Daoy (cell line): ENCODE measurements at regions not wholly inside any gene's neighbourhood (a gene's known extent, or its start where the extent isn't known, plus 50 kb on each side); places are given as distances from the start of the nearest gene placed in this dataset.
A peak's percentile ranks its signal among the peaks of the same experiment; 100 is the strongest.
"Not testable (repeated sequence)": the region's sequence is repeated elsewhere in the genome, so short reads cannot be mapped to it uniquely, and the experiment has no call there.

Experiments
- DNase-seq: peaks from one replicate; pipeline ENCODE4 v3.0.0-alpha.2; 2015; ENCODE audit warnings: low read depth

GRCh38 chr14:106393742-106394141 is 867.4 kb downstream of the TMEM121 start:
- DNase-seq, result no peak

GRCh38 chr14:106395456-106396050 is 869.2 kb downstream of the TMEM121 start:
- DNase-seq, result peak; percentile 16

- peak; percentile 29 for DNase-seq
Observed at GRCh38 chr14:106396999-106397398, 870.6 kb downstream of the TMEM121 start.

GRCh38 chr14:106398931-106399331 is 872.5 kb downstream of the TMEM121 start:
- DNase-seq, result peak; percentile 85

GRCh38 chr14:106401316-106401715 is 874.9 kb downstream of the TMEM121 start:
- DNase-seq, result peak; percentile 82

DNA sequence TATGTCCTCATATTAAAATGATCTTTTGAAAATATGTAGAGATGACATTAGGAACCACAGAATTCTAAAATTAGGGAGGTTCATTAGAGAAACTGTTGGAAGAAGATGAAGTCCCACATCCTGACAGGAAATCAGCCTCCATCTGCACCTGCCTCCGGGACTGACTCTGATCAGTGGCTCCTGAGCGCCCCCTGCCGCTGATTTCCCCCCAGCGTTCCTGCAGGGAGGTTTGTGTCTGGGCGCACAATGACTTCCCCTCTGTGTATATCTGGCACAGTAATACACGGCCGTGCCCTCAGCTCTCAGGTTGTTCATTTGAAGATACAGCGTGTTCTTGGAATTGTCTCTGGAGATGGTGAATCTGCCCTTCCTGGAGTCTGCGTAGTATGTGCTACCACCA is 883.8 kb downstream of the TMEM121 start:
- not testable (repeated sequence) for DNase-seq

- DNase-seq, result no peak
Observed at GRCh38 chr14:106414464-106414863, 888.1 kb downstream of the TMEM121 start.

GRCh38 chr14:106417224-106418049 is 891.1 kb downstream of the TMEM121 start:
- peak; percentile 51 for DNase-seq

DNA sequence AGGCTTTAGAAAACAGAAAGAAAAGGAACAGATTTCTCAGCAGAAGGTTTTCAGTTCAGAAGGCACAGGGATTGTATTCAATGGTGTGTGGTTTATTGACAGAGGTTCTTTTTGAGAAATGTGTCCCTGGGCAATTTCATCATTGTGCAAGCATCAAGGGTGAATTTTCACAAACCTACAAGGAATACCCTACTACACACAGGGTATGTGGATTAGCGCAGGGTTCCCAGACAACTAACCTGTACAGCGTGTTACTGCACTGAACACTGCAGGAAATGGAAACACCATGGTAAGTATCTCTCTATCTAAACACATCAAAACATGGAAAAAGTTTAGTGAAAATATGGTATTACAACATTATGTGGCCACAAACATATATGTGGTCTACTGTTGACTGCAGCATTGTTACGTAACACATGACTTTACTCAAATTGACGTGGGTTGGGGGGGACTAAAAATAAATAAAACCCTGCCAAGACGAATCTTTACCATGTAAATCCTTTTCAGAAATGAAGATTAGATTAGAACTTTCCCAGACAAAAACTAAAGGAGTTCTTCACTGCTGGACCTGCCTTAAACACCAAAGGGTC is 893.1 kb downstream of the TMEM121 start:
- no peak for DNase-seq

DNA sequence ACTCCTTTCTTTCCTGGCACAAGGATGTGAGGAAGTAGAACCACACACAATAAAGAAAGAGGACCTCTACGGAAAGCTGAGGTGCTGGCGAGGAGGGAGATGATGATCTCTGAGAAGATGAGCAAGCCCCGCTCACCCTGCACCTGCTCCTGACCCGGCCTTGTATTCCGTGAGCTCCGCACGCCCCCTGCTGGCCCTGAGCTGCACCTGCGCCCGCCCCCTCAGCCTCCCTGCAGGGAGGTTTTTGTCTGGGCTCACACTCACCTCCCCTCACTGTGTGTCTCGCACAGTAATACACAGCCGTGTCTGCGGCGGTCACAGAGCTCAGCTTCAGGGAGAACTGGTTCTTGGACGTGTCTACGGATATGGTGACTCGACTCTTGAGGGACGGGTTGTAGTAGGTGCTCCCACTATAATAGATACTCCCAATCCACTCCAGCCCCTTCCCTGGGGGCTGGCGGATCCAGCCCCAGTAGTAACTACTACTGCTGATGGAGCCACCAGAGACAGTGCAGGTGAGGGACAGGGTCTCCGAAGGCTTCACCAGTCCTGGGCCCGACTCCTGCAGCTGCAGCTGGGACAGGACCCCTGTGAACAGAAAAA is 895.1 kb downstream of the TMEM121 start:
- DNase-seq, result peak; percentile 41

DNA sequence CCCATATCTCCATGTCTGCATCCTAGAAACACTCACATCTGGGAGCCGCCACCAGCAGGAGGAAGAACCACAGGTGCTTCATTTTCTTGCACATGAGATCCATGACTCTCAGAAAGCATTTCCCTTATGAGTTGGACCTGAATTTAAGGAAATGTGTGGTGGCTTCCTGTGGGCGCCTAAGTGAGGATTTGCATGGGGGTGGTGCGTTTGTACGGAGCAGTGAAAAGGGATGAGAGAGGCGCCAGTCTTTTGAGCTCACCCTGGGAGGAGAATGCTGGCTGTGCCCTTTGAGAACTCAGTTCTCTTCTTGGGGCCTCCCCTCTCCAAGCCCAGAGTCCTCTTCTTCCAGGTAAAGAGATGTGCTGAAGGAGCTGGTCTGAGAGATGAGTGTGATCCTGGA is 895.7 kb downstream of the TMEM121 start:
- no peak for DNase-seq

DNA sequence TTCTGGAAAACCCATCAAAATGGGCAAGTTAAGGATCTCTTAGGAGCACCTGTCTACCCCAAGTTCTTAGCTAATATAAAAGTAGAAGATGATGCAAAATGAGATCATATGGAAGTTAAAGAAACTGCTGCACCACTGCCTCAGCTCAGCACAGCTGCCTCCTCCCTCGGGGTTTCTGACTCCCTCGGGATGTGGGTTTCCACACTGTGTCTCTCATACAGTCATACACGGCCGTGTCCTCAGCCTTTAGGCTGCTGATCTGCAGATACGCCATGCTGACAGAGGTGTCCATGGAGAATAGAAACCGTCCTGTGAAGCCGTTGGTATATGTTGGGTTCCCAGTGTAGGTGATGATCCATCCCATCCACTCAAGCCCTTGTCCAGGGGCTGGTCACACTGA is 898.8 kb downstream of the TMEM121 start:
- not testable (repeated sequence) for DNase-seq

- peak; percentile 73 for DNase-seq
Observed at GRCh38 chr14:106436310-106436905, 910.0 kb downstream of the TMEM121 start.

DNA sequence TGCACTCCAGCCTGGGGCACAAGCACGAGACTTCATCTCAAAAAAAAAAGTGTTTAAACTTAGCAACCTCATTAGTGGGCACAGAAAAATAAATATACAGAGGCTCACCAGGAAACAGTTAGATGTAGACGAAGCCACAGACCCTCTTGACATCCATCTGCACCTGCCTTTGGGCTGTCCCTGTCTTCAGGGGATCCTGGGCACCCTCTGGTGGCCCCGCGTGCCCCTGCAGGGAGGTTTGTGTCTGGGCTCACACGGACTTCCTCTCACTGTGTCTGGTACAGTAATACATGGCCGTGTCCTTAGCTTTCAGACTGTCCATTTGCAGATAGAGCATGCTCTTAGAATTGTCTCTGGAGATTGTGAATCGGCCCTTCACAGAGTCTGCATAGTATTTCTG is 916.5 kb downstream of the TMEM121 start:
- peak; percentile 37 for DNase-seq

- no peak for DNase-seq
Observed at GRCh38 chr14:106455026-106455425, 928.6 kb downstream of the TMEM121 start.

DNA sequence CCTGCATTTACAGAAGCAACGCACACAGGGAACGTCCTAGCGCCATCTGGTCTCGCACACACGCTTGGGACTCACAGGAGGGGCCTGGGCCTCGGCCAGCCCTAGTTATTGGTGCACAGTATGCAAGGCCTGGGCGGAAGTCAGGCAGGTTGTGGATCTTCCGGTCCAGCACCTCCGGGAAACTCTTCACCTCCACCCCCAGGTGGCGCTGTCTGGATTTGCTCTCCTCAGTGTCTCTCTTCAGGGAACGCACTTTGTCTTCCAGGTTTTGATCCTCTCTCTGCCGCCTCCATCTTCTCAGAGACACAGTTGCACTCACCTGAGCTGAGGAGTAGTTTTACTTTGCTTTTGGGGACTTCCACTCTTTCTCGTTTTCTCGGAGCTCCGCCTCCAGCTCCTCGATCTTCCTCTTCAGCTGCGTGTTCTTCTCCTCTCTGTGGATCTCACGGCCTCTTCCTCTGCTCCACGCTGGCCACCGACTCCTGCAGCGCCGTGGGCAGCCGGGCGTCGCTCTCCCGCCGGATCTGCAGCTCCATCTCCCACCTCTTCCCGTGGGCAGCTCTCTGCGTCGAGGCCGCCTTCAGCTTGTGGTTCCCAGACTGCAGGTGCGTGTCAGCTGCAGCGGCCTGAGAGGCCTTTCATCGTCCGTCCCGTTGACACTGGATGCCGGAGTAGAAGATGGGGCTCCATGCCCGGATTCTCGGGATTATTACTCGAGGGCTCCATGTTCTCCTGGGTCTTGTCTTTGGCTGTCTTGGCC is 933.8 kb downstream of the TMEM121 start:
- DNase-seq, result peak; percentile 83

DNA sequence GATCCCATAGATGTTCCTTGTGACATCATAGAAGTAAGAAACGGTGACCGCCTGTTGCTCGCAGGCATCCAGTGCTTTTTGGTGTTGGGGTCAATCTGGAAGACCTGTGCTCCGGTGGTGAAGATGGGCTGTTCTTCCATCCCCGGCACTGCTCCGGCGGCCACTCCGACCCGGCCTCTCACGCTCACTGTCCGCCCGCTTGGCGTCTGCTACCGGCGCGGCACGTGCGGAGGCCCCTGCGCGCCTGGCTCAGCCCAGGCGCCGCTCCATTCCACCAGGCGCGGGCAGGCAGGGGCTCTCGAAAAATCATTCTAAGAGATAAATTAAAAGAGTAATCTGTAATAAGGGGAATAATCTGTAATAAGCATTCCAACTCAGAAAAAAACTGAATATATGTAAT is 934.5 kb downstream of the TMEM121 start:
- no peak for DNase-seq

- DNase-seq, result peak; percentile 56
Observed at GRCh38 chr14:106466483-106466882, 940.1 kb downstream of the TMEM121 start.

DNA sequence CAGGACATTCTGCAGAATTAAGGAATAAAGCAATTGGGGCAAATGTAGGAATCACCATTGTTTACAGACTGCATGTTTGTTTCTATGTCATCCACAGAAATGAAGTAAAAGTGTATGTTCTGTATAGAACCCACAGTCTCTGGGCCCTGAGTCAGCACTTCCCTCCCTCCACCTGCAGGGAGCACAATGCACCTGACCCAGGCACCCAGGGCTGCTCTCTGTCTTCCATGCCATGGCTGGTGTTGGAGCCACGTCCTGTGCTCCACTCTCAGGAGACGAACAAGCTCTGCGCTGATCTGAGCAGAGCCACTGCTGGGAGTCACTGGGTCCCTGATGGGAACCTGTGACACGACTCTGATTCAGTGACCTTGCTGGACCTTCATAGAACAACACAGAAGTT is 942.5 kb downstream of the TMEM121 start:
- not testable (repeated sequence) for DNase-seq

DNA sequence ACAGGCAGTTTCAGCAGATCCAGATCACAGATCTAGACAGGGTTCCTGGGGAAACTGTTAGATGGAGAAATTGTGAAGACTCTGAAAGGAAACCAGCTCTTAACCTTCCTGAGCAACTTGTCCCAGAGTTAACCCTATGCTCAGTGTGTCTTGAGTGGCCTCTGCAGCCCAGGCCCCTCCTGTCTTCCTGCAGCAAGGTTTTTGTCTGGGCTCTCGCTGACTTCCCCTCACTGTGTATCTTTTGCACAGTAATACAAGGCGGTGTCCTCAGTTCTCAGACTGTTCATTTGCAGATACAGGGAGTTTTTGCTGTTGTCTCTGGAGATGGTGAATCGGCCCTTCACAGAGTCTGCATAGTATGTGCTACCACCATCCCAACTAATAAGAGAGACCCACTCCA is 943.6 kb downstream of the TMEM121 start:
- DNase-seq, result not testable (repeated sequence)

- not testable (repeated sequence) for DNase-seq
Observed at GRCh38 chr14:106474261-106475028, 948.1 kb downstream of the TMEM121 start.
